HG02759 (cell line): ENCODE measurements at regions not wholly inside any gene's neighbourhood (a gene's known extent, or its start where the extent isn't known, plus 50 kb on each side); places are given as distances from the start of the nearest gene placed in this dataset.

ENCODE experiments used
- ATAC-seq: cut with Tn5 transposase; IDR thresholded peaks from one replicate; pipeline ENCODE4 v1.9.1; 2021; ENCODE audit warnings: mild to moderate bottlenecking, moderate library complexity; ENCODE audit not compliant: unreplicated experiment

DNA sequence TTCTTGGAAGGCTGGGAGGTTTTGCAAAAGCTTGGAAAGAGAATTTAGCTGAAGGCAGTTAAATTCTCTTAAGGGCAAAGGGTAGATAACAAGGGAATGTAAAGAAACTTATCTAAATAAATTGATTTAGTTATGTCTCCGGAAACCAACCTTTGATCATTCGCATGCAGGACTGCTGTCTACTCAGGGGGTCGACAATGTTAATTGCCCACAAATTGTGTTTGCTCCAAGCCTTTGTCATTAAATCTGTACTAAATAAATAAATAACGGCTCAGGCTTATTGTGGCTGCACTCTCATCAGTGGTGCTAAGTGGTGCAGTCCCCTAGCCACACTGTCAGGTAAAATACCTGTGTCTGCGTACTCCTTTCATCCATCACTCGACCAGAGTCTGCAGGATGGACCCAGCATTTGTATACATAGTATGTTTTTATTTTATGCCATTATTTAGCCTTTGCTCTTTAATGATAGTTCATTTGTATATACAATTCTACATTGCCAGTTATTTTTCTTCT lies 497.4 kb upstream of the RASGRP1 start:
- ATAC-seq: no peak

DNA sequence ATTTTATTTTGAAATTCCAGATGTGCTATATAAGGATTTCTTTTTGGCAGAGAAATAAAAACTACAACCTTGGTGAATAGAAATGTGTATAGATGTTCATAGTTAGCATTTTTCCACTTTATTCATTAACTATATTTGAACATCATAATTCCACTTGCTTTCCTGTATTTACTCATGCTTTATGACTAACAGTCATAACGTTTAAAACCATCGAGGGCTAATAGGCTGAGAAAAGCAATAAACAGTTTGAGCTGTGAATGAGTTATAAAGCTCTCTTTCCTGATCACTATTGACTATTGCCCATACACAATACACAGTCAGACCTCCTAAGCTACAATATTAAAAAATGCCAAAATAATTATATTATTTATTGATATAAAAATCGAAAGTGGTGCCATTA lies 502.1 kb upstream of the RASGRP1 start:
- no peak for ATAC-seq

DNA sequence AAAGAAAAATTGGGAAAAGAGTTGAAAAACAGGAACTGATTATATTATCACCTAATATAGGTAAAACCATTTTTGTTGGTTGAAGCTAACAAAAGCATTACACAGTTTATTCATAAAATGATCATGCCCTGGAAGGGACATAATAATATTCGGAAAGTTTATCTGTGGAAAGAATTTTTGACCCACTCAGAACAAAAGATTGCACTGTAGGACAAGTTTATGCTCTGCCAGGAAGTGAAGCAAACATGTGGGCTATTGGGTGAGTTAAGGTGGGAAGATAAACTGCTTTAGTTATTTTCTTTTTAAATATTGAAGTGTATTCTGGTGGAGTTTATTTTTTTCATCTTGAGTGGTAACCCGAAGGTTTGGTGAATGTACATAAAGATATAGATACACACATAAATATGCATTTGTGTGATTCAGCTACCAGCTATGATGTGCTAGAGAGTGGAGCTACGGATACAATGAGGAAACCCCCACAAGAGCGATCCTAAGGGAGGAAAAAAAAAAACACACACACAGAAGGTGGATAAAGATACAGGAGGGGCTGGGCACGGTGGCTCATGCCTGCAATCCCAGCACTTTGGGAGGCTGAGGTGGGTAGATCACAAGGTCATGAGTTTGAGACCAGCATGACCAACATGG lies 506.4 kb upstream of the THBS1 start:
- no peak for ATAC-seq

DNA sequence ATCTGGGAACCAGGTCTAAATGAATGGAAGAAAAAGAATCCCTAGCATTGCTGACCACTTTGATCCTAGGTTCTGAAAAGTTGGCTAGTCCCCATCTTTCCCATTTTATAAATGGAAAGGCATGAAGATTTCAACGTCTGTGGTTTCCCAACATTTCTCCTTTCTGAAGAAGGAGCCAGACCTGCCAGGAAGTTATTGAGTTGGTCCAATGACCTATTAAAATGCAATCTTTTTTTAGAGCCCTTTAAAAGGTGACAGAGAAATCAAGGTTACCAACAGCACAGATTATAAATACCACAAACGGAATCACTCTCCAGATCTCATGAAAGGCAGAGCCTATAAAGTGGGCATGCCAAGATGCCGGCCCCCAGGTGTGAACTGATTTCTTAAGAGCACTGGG lies 505.6 kb upstream of the THBS1 start:
- no peak for ATAC-seq

DNA sequence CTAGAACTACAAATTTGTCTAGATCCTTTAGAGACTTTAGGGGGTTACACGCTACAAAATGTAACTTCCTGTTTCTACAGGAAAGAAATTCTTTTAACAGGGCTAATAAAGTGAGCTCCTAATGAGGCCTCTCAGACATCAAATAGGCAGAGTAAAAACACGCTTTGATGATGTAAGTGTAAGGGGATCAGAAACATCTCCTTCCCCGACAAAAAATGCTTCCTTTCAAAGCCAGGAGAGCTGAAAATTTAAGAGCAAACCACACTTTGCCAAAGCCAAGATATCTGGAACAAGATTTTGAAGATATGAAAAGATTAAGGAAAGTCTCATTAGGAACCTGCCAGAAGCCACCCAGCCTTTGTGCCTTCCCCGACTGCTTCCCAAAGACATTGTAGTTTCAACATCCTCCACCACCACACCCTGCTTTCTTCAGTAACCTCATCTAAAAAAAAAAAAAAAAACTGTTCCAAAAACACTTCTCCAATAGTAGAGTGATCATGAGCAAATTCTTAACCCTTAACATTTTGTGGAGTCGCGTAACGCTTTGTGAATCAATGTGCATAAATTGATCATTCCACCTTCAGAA lies 505.0 kb upstream of the THBS1 start:
- no peak for ATAC-seq

DNA sequence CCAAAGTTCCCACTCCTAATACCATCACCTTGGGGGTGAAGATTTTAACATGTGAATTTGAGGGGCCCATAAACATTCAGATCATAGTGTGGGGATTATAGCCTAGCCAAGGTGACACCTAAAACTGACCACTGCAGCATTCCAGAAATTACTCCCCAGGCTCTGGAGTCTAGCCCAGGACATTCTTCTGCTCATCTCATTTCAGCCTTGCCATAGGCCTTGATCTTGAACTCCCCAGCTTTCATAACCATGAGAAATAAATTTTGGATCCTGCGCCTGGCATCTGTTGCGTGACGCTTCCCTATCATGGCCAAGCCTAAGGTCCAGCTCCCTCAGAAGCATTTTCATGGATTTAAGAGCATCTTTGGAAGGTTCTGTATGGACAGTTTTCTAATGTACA lies 502.9 kb upstream of the THBS1 start:
- ATAC-seq: no peak

DNA sequence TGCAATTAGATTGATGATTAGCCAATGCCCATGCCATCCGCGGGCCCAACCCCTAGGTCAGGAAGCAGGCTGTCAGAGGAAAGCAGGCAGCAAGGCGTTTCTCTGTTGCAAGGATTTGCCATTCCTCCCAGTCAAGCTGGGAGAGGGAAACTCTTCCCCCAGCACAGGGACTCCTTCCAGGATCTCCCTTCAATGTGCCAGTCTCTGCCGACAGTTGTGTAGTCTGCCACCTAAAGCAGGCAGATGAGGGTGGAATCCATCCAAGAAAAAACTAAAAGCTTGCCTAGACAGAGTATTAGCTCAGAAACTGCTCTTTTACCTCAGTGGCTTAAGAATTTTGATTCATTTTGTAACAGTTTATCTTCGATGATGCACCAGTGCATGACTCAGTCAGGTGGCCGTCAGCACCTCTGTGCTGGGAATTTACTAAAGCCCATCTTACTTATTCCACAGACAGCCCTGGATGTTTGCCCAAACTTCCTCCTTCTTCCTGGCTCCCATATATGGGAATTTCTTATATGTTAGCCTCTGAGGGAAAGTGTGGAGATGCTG lies 501.5 kb upstream of the THBS1 start:
- ATAC-seq: no peak

DNA sequence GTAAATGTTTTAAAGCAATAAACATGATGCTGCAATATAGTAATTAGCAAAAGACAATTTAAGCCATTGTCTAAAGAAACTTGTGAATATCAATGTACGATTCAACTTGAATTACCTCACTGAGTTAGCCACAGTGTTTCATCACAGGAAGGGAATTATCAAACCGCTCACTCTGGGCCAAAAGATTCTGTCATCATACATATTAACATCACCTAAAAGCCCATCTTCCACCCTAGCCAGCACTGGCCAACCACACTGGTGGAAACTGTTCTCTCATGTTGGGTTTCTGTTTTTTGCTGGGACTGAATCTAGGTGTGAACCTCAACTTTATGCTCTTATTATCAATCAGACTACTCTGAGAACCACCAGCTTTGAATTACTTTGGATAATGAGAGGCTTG lies 497.7 kb upstream of the THBS1 start:
- ATAC-seq: no peak

DNA sequence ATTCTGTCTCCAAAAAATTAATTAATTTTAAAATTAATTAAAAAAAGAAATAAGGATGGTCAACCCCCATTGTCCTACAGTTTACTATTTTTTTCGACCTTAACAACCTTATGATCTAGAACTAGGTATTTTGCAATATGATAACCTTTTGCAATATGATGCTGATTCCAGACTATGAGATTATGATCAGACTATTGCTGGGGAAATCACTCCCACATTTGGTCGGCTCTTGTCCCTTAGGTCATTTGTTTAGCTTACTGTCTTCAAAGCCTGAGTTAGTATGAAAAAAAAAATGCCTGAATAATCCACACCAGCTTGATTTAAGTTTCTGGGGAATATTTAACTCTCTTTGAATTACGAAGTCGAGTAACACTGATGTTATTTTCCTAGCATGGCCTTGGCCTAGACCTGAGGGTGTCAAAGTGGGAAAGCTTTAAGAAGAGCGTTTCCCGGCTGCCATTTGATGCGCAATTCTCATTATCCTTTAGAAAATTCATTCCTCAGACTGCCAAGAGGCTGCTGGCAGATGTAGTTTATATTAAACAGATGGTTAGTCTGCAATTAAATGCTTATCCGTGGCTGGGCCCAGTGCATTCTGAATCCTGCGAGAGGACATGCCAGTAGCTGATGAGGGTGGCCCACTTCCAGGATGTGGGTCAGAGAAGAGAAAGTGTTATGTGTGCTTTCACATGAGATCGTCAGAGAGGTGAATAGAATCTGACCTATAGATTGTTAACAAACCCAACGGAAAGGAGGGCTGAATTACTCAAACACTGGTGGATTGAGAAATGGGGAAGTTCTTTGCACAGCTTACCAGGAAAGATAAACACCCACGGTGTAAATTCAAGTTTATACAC lies 496.0 kb upstream of the THBS1 start:
- ATAC-seq: no peak

DNA sequence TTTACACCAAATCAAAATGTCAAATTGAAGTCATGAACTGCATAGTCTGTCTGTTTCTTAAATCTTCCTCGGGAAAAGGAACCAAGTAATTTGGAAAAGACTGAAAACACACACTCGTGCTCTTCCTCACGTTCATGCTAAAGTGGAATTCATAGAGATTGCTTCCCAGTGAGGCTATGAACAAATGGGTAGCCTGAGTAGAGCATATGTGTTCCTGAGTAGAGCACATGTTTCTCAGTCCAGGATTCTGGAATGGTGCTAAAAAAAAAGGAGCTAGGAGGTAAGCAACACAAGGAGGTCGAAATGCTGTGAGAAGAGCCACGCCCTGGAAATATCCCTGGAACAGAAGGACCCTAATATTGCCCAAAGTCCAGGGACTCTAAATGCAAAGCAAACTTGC lies 494.2 kb upstream of the THBS1 start:
- ATAC-seq: no peak

DNA sequence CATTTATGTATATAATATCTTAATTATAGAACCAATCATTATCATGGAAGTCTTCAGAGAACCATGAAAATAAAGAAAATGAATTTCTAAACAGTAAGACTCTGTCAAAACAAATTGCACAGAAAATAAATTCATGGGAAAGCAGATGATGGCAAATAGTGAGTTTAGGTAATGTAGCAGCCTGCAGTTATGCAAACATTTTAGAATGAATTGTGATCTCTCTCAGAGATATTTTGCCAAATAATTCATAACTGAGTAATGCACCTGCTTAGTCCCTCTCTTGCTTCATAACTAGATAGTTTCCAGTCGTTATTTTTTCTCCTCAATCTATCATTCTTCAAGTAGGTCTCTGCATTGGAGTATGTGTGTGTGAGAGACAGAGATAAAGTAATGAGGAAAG lies 492.7 kb upstream of the THBS1 start:
- no peak for ATAC-seq

DNA sequence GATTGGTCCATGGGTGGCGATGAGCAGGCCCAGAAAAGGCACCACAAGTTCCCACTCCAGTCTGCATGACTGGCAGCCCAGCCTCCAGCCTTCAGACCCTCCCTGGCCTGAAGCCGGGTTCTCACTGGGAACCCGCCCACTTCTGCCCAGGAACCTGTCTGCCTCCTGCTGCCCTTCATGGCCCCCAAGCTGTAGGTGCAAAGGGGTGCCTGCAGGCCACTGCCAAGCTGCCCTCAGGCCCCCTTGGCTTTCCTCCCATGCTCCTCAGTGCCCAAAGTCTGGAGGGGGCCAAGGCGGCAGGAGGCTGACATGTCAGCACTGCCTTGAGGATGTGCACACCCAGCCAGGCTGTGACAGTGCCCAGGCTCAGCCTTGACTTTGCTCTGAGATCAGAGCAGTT lies 488.5 kb upstream of the THBS1 start:
- no peak for ATAC-seq

DNA sequence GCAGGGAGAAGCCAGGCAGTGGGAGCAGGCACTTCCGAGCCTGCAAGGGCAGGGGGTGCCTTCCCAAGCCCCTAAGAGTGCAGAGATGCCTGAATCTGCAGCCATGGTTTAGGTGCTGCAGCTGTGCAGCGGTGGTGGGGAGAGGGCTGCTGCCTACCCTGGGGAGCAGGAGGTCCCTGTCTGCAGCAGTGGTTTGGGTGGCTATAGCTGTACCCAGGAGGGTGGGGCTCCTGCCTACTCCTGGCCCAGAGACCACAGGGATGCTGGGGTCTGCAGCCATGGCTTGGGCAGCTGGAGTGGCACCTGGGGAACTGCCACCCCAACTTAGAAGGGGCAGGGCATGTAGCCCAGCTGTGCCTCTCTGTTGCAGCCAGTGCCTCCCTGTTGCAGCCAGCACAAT lies 488.1 kb upstream of the THBS1 start:
- no peak for ATAC-seq

DNA sequence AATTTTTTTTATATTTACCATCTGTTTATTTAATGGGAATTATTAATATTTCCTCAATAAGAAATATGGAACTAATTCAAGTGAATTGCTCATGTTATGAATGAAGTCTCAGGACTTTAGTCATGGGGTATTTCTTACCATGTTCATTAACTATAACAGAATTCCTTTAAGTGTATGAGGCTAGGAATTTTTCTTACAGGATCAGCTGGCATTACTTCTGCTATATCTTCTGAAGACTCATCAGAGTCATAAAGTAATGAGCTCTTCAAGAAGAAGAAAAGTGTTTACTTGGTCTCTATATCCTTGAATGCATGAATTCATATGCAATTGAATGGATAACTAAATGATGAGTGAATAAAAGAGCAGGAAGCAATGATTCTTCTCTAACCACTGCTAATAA lies 486.8 kb upstream of the THBS1 start:
- ATAC-seq: no peak

DNA sequence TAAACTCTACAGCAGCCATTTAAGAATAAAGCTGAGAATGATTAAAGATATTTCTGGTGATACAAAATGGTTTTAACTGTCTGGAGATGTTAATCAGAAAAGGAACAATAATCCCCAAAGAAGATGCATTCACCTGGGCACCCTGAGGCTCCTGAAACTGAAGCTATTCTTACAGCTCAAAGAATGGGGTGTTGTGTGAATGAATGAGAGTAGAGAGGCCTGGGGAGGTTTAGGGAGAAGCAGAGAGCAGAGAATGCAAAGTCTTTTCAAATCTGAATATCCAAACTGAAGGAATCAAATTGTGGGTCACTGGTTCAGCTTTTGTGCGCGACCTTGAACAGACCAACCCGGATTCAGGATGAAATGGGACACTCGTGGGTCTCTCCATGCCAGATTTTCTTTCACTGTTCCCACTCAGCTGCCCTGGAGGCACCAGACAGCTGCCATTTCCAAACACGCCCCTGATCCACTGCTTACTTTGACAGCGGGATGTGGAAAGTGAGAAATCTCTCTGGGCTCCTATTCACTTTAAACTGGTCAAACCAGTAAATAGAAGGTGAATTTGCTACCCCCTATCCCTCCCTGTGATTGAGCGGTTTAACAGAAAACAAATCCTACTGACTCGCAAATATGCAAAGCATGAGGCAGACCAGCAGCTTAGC lies 485.5 kb upstream of the THBS1 start:
- no peak for ATAC-seq

DNA sequence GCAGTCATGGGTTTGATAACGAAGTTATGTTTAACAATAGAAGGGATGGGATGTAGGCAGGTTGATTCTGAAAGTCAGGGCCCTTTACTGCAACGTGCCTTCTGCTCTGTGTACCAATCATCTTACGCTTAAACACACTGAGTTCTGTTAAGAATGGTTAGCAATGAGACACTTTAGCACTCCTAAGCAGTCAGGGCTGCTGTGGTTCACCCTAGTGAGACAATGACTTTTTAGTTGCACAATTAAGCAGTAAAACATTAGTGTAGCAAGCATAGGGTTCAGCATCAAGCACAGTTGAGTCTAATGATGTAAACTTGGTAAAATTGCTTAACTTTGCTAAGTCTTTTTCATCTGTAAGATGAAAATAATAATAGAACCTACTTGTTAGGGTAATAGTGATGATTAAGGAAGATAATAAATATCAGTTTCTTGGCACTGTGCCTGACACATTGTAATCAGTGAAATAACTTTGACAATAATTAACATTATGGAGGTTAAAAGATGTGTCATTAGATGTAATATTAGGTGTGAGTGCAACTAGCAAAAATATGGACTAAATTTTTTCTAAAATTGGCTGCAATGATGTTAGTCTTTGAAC lies 484.2 kb upstream of the THBS1 start:
- no peak for ATAC-seq

DNA sequence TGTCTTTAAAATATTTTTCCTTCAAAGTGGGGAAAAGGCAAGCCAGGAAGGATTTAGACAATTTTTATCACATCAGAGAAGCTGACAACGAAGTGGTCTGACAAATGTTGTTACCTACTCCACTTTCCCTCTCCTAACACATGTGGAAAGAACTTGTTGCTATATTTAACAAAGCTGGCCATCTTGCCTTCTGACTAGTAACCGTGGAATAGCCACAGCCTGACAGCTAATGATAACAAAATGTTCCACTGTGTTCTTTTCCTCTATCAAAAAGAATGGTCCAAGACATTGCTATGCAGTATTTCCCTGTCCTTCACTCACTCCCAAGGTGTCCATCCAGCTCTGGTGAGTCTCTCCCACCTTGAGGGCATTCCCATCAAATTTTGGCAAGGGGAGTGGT lies 481.4 kb upstream of the THBS1 start:
- ATAC-seq: no peak

DNA sequence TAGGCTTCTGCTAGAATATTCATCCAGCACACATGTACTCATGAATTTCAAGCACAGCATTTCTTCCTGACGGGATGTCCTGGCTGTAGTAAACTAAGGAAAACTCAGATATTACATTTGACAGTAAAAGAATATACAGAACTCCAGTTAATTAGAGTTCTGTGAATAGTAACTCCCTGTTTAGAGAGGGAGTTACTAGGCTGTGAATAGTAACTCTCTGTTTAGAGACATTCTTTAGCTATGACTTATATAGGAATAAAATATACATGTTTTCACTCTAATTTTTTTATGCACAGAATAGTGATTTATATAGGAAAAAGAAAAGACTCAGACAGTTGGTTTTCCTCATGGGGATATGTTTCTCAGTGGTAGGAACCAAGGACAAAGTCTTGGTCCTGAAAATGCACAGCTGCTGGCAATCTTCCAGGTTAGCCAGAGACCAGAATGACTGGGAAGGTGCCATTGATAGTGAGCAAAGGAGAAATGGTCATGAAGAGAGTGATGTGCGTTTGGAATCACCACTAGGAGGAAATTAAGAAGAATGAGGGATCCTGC lies 480.7 kb upstream of the THBS1 start:
- ATAC-seq: no peak

DNA sequence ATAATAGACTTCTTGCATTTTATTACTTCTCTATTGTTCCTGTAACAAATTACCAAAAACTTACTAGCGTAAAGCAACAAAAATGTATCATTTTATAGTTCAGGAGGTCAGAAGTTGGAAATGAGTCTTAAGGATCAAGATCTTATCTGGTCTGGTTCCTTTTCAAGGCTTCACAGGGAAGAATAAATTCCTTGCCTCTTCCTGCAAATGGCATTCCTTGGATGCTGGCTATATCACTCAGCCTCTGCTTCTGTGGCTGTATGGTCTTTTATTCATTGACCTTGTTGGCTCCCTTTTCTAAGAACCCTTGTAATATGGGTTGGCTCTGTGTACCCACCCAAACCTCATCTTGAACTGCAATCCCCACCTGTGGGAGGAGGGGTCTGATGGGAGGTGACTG lies 478.4 kb upstream of the THBS1 start:
- no peak for ATAC-seq

DNA sequence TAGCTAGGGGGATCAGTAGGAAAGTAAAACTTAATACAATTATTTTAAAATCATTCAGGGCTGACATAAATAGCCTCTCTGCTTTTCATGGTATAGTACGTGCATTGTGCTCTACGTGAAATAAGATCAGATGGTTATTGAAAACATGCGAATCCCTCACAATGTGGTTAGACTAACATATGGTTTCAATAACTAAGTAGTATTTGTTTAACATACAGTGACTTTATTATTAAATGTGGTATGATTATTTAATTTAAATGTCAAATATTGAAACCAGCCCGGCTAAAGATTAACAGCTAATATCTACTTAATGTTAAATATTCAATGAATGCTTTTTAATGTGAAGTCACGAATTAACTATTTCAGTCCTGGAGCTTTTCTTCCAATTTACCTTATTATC lies 473.9 kb upstream of the THBS1 start:
- no peak for ATAC-seq

DNA sequence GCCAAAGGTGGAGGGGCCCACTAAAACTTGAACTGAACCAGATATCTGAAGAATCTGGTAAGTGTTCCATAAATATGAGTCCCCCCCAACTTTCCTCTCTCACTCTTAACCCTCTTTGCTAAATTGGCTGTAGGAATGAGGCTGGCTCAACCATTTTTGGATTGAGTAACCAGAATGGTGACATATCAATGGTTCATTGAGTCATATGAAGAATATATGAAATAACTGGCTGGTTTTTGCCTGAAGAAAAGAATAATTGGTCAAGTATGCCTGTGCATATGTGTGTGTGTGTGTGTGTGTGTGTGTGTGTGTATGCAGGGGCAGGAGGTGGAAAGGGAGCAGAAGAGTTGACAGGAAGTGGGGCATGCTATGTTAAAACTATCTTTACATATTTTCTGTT lies 472.9 kb upstream of the THBS1 start:
- no peak for ATAC-seq
